BJ (cell line): ENCODE measurements at regions not wholly inside any gene's neighbourhood (a gene's known extent, or its start where the extent isn't known, plus 50 kb on each side); places are given as distances from the start of the nearest gene placed in this dataset.

Source experiments
- CTCF ChIA-PET: fragments of 350-600 bp; formaldehyde crosslinking; extraction: SDS; loops from one replicate; lab custom pipeline; 2021; ENCODE audit warnings: antibody characterized with exemption, inconsistent platforms; lab: Yijun Ruan, JAX
- POLR2A ChIA-PET: fragments of 300-600 bp; sonication (Branson Sonifier 250); formaldehyde crosslinking; extraction: SDS; loops from one replicate; lab custom pipeline; 2021; ENCODE audit warnings: antibody characterized with exemption; lab: Charles Lee
- DNase-seq: peaks from one replicate; pipeline ENCODE4 v3.0.0-alpha.2; 2011; ENCODE audit warnings: low read depth
- H3K27me3 ChIP-seq: 2 replicates; pipeline ENCODE4 v1.6.0; 2011; ENCODE audit warnings: low read length; ENCODE audit not compliant: control insufficient read depth, insufficient read depth
- H3K36me3 ChIP-seq: 2 replicates; pipeline ENCODE4 v1.5.1; 2011; ENCODE audit warnings: low read length; ENCODE audit not compliant: control insufficient read depth, insufficient read depth
- H3K4me3 ChIP-seq: 2 replicates; pipeline ENCODE4 v1.5.1; 2011; ENCODE audit warnings: low read depth, mild to moderate bottlenecking, control low read depth, low read length
- CTCF ChIP-seq: IDR thresholded peaks from 2 replicates; pipeline ENCODE4 v1.5.1; 2011; ENCODE audit warnings: low read depth, mild to moderate bottlenecking, control low read depth, inconsistent platforms, low read length, moderate library complexity; ENCODE audit not compliant: insufficient read depth

- TF ChIP-seq CTCF, result no peak
- Histone ChIP-seq H3K27me3 (no peaks in the 10 kb centered on the region), H3K36me3 (no peaks in the 10 kb centered on the region), H3K4me3 (no peak overlapping the region)
- no peak for DNase-seq
- ChIA-PET POLR2A (no interaction called here), CTCF (no interaction called here)
Observed at GRCh38 chr6:16842676-16843075, 81.4 kb upstream of the ATXN1 start.

GRCh38 chr6:16841241-16841640 lies 80.0 kb upstream of the ATXN1 start:
- Histone ChIP-seq H3K36me3 (no peaks in the 10 kb centered on the region), H3K4me3 (no peak overlapping the region), H3K27me3 (no peaks in the 10 kb centered on the region)
- no peak for DNase-seq
- POLR2A ChIA-PET, result no interaction called here
- TF ChIP-seq CTCF, result no peak
- CTCF ChIA-PET, result no interaction called here

- no peaks in the 10 kb centered on the region for H3K36me3 ChIP-seq
- POLR2A ChIA-PET, result no interaction called here
- CTCF ChIA-PET, result interaction anchor here (0.8 kb wide), 1 partner anchor 21 kb away, joined by 4 read pairs; no protein-coding TSS in a partner anchor
- no peaks in the 10 kb centered on the region for H3K27me3 ChIP-seq
- no peak overlapping the region for H3K4me3 ChIP-seq
- no peak for DNase-seq
- TF ChIP-seq CTCF, result no peak
Observed at GRCh38 chr6:16840725-16841124, 79.5 kb upstream of the ATXN1 start.

- H3K4me3 ChIP-seq, result no peak overlapping the region
- H3K36me3 ChIP-seq, result no peaks in the 10 kb centered on the region
- TF ChIP-seq CTCF, result no peak
- no peaks in the 10 kb centered on the region for H3K27me3 ChIP-seq
- no peak for DNase-seq
- ChIA-PET POLR2A (no interaction called here), CTCF (interaction anchor here (0.8 kb wide), 1 partner anchor 21 kb away, joined by 4 read pairs; no protein-coding TSS in a partner anchor)
Observed at GRCh38 chr6:16840291-16840690, 79.0 kb upstream of the ATXN1 start.

- ChIA-PET POLR2A (no interaction called here), CTCF (interaction anchor here (0.8 kb wide), 1 partner anchor 20 kb away, joined by 4 read pairs; no protein-coding TSS in a partner anchor)
- no peak for DNase-seq
- Histone ChIP-seq H3K4me3 (no peak overlapping the region), H3K36me3 (no peaks in the 10 kb centered on the region), H3K27me3 (no peaks in the 10 kb centered on the region)
- TF ChIP-seq CTCF, result no peak
Observed at GRCh38 chr6:16839631-16840179, 78.4 kb upstream of the ATXN1 start.
